HG03196 (cell line): ENCODE measurements at regions not wholly inside any gene's neighbourhood (a gene's known extent, or its start where the extent isn't known, plus 50 kb on each side); places are given as distances from the start of the nearest gene placed in this dataset.

Source experiments
- ATAC-seq: cut with Tn5 transposase; IDR thresholded peaks from one replicate; pipeline ENCODE4 v1.9.1; 2021; ENCODE audit not compliant: unreplicated experiment

DNA sequence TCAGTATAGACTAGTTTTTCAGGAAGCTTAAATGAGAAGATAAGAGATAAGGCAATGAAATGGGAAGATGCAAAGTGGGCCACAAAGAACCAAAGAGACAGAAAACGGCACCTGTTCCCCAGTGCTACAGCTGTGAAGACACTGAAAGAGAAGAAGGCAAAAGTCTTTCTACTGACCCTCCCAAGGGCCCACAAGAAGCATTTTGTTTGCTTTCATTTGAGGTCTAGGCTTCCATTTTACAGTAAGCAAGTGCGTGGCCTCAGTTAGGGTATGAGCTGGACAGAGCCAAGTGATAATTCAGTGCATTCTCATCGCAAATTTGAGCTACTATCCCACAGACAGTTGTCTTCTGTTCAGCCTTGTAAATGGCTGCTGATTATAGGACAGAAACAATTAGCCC is 53.4 kb upstream of the STK17B start:
- no peak for ATAC-seq

DNA sequence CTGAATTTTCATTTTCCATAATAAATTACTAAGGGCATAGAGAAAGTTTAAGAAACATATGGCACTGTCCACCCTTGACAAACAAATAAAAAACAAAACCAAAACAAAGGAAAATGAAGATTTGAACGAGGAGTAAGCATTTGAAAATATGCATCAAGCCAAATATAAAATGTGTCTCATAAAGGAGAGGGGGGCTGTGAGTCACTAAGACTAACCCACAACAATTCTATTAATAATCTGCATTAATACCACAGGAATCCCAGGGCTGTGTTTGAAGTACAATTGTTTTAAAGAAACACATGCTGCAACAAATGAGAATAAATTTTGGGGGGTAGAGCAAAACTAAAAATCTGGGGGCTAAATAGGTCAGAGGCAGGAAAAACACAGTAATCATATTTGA is 53.8 kb upstream of the STK17B start:
- no peak for ATAC-seq

DNA sequence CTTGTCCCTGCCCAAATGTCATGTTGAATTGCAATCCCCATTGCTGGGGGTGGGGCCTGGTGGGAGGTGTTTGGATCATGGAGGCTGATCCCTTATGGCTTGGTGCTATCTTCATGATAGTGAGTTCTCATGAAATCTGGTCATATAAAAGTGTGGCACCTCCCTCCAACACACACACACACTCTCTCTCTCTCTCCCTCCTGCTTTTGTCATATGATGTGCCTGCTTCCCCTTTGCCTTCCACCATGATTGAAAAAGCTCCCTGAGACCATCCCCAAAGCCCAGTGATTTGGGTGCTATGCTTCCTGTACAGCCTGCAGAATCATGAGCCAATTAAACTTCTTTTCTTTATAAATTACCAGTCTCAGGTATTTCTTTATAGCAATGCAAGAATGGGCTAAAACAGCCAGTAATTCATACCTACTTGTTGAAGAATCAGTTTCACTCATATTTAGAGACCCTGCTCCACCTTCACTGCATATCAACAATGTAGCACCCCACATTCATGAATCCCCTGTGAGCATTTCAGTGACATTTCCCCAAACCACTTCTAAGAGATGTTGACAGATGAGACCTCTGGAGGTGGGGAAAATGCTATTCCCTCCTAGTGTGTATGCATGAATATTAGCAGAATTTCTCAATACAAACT is 54.8 kb upstream of the STK17B start:
- ATAC-seq, result no peak

GRCh38 chr2:196226707-196227065 is 55.3 kb upstream of the STK17B start:
- ATAC-seq, result no peak

- ATAC-seq, result no peak
These were observed 57.6 kb upstream of the STK17B start for GRCh38 chr2:196229013-196229412.

DNA sequence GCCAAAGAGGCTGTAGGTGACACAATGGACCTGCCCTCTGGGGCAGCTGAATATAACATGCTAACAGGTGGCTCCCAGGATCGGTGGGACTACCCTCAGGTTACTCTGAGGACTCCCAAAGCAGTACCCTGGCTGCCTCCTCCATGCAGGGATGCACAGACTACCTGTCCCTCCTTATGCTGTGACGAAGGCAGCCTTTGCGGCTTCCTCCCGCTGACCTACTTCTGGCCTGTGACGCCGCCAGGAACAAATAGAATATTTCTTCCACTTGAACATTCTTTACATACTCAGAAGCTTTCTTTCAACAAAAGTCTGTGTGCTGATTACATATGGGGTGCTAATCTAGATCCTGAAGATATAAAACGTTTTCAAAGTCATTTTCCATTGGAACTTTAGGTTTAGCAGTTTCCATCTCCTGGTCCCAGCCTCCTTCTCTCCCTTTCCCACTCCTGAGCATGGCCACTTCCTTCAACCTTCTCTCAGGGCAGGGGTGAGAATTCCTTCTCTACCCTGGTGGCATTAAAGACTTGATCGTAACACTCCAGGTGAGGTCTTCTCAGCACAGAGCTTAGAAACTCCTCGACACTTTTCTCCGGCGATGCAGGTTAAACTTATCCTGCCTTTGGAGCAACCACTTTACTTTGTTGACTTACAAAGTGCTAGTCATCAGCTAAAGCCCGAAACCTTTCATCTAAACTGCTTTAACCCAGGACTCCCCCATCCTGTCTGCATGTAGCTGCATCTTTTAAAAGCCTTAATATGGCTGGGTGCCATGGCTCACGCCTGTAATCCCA is 58.9 kb upstream of the STK17B start:
- ATAC-seq, result no peak

DNA sequence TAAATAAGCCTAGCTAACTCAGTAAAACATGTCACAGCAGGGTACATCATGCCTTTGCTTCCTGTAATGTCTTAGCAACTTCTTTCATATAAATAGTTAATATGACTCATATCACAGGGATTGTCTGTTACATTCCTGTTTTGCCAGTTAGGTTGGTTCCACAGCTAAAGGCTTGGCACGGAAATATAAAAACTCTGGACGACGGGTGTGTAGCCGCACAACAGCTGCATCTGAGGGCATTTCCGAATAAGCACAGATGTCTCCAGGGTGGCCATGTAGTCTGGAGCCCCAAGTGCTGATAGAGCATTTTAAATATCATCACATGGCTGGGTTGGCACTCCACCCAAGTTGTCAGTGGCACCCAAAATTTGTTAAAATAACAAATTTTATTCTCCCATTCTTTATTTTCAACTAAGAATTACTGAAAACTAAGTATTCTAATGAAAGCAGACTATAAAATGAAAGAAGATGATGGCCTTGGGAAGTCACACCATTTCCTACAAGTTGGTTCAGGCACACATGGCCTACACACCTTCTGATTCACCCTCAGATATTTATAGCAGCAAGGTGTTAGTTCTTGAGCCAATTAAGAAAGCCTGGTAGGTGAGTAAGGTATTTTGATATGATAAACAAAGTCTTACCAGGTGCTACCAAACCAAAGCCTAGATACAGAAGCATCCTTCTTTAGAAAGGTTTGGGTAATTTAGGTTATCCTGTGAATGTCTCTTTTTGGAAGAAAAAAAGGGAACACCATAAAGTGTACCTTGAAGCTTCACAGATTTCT is 61.8 kb upstream of the STK17B start:
- ATAC-seq, result peak; percentile 20

GRCh38 chr2:196233805-196234475 is 62.6 kb upstream of the STK17B start:
- ATAC-seq, result peak; percentile 91

DNA sequence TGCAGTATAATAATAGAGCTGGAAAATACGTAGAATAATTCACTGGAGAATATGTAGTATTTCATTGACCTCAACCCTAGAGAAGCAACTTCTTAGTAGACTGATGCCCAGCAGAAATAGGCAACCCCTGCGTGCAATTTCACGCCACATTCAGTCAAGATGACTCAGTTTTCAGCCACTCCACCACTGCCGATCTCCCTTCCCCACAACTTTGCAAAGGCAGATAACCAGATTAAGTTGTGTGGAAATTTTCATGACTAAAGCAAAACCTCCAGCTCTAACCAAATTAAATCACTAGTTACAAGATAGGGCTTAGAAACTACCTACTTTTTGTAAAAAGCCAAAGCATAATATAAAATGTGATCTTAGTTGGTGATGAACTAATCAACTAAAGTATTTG is 63.3 kb upstream of the STK17B start:
- ATAC-seq, result no peak

- no peak for ATAC-seq
These were observed 67.5 kb upstream of the STK17B start for GRCh38 chr2:196238836-196239380.

- peak; percentile 72 for ATAC-seq
These were observed 68.5 kb upstream of the STK17B start for GRCh38 chr2:196239622-196240587.

DNA sequence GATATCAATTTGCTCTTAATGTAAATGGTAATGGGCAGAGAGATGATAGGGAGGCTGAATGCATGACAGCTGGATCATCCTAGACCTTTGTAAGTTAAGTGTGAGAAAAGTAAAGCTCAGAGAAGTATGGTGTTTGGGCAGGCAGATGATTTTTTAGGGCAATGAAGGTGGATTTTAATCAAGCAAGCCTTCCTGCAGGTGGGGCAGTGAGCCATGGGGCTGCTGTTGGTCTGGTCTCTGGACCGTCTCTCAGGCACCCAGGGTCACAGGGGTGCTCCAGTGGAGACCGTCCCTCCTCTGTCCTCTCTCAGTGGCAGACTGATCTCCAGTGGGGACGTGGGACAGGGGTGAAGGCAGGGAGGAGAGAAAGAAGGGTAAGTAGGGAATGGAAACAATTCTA is 69.8 kb upstream of the STK17B start:
- no peak for ATAC-seq

DNA sequence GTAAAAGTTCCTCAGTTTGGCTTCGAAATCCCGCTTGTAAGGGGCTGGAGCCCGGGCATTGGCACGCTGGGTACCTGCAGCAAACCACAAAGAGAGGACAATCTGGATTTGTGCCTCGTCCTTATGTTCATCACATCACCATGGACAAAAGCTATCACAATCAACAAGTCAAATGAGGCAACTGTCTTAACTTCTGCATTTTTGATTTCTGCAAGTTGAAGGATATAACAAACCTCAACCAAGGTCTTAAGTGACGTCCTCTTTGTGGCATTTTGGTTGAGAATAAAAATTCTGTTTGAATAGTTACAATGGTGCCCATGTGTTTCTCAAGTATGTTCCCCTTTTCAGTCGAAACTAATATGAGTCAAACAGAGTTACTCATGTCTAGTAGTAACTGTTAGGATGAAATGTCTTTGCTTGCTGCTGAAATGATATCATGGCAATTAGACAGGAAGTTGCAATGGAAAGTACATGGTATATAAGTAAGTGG is 70.8 kb upstream of the STK17B start:
- peak; percentile 87 for ATAC-seq

- no peak for ATAC-seq
These were observed 73.1 kb upstream of the STK17B start for GRCh38 chr2:196244516-196244915.

GRCh38 chr2:196244966-196245365 is 73.6 kb upstream of the STK17B start:
- ATAC-seq, result no peak

DNA sequence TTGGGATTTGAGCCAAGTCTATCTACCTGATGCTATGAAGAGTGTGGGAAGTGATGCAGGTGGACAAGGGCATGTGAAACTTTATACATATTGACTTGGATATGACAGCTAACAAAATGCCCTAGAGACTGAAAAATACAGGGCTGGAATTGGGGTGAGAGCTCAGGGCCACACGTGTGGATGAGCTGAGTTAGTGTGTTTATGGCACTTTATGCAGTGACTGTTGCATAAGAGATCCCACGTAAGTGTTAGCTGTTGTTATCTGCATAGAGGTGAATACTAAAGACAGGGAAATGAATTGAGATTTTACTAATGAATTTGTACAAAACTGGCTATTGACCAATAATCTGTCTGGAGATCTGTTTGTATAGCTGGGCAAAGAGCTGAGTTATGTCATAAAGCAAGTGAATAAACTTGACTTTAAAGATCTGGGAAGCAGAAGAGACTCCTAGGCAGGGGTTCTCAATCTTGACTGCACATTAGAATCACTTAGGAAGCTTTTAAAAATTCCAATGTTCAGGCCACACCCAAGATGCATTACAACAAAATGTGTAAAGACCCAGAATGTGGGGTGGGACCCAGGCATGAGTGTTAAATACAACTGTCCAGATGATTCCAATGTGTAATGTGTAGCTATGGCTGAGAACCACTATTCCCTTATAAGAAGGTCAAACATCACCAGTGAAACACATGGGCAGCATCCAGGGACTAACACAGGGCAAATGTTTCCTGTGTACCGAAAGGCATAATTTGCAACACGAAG is 74.2 kb upstream of the STK17B start:
- no peak for ATAC-seq

DNA sequence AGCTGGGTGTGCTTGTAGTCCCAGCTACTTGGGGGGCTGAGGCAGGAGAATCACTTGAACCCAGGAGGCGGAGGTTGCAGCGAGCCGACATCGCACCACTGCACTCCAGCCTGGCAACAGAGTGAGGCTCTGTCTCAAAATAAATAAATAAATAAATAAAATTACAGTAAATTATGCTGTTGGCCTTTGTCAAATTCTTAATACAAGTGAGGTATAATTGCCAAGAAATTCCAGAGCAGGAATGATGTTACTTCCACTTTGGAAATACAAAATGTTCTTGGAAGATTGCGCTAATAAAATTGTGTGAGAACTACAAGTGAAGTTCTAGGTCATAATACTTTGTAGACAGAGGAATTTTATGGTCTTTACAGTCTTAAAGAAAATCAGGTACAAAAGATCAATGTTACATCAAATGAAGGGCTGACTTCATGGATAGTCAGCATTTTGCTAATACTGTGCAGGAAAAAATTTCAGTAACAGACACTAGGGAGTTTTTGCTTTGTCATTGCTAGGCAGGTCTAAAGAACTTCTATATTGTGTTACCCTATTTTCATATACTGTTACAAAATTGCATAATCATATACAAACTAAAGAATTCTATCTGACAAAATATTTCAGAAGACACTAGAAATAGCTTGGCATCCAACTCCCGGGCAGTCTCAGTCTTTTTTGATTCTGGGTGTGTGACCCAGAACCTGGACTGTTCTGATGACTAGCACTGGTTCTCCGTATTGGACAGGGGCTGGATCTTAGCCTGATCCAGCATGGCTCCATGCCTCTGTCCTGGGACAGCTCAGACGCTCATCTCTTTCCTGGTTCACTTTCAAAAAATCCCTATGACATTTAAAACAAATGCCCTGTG is 76.0 kb upstream of the STK17B start:
- ATAC-seq, result no peak

GRCh38 chr2:196247976-196248280 is 76.5 kb upstream of the STK17B start:
- ATAC-seq, result no peak
